CD4-positive, CD25-positive, alpha-beta regulatory T cell (primary cell): ENCODE measurements at regions not wholly inside any gene's neighbourhood (a gene's known extent, or its start where the extent isn't known, plus 50 kb on each side); places are given as distances from the start of the nearest gene placed in this dataset.
A peak's percentile ranks its signal among the peaks of the same experiment; 100 is the strongest.

Experiments used
- ATAC-seq, 2 donors: fragments of 150-1000 bp; cut with Tn5 transposase; one replicate each; pipeline ENCODE4 v1.10.0; 2021; ENCODE audit warnings: low read depth in 2 of 2, moderate number of reproducible peaks in 2 of 2, moderate library complexity in 1 of 2
- DNase-seq, 3 donors: peaks; one replicate each; pipeline versions ENCODE4 v3.0.0 to v3.0.0-alpha.2; 2012 to 2022; ENCODE audit warnings: mixed read lengths in 1 of 3
- H3K27ac ChIP-seq: one replicate; pipeline ENCODE4 v1.7.0; 2013; ENCODE audit warnings: mild to moderate bottlenecking, low read length; ENCODE audit not compliant: insufficient read depth, poor library complexity, severe bottlenecking
- H3K27me3 ChIP-seq: one replicate; pipeline ENCODE4 v1.7.0; 2013; ENCODE audit warnings: low read length; ENCODE audit not compliant: control insufficient read depth, insufficient read depth
- H3K36me3 ChIP-seq: one replicate; pipeline ENCODE4 v1.7.0; 2013; ENCODE audit warnings: mild to moderate bottlenecking, low read length, moderate library complexity; ENCODE audit not compliant: control insufficient read depth, insufficient read depth
- H3K4me1 ChIP-seq: 2 replicates; pipeline ENCODE4 v1.7.0; 2013; ENCODE audit warnings: mild to moderate bottlenecking, low read length; ENCODE audit not compliant: insufficient read depth, control insufficient read depth, poor library complexity, severe bottlenecking
- H3K4me3 ChIP-seq: one replicate; pipeline ENCODE4 v1.7.0; 2013; ENCODE audit warnings: low read depth, mild to moderate bottlenecking, low read length, moderate library complexity
- H3K9me3 ChIP-seq, 2 experiments: 1 replicate in 1 of 2; 2 replicates in 1 of 2; pipeline ENCODE4 v1.7.0; 2013; ENCODE audit warnings: low read length in 2 of 2, mild to moderate bottlenecking in 1 of 2, moderate library complexity in 1 of 2; ENCODE audit not compliant: control insufficient read depth in 2 of 2
- H3K27ac Mint-ChIP-seq, 3 donors: one replicate each; pipeline ENCODE4 v1.8.0; 2020 to 2022; ENCODE audit warnings: mild to moderate bottlenecking in 3 of 3, mixed read lengths in 3 of 3, moderate library complexity in 2 of 3
- H3K27me3 Mint-ChIP-seq: one replicate; pipeline ENCODE4 v1.8.0; 2022; ENCODE audit warnings: mild to moderate bottlenecking, mixed read lengths
- H3K36me3 Mint-ChIP-seq: one replicate; pipeline ENCODE4 v1.8.0; 2020; ENCODE audit warnings: mixed read lengths
- H3K4me1 Mint-ChIP-seq, 4 donors: one replicate each; pipeline ENCODE4 v1.8.0; 2020 to 2022; ENCODE audit warnings: mixed read lengths in 4 of 4, mild to moderate bottlenecking in 1 of 4
- H3K4me3 Mint-ChIP-seq, 4 donors: one replicate each; pipeline ENCODE4 v1.8.0; 2020 to 2022; ENCODE audit warnings: mild to moderate bottlenecking in 4 of 4, mixed read lengths in 4 of 4, moderate library complexity in 3 of 4
- H3K9me3 Mint-ChIP-seq, 7 donors: one replicate each; pipeline ENCODE4 v1.8.0; 2020 to 2022; ENCODE audit warnings: mixed read lengths in 7 of 7, mild to moderate bottlenecking in 3 of 7, moderate library complexity in 2 of 7

GRCh38 chr13:78160793-78161192 is 242.2 kb upstream of the EDNRB start:
- H3K4me1 Mint-ChIP-seq = no peaks in the 10 kb centered on the region
- Histone ChIP-seq H3K27me3 (no peaks in the 10 kb centered on the region), H3K36me3 (no peaks in the 10 kb centered on the region), H3K27ac (no peak overlapping the region), H3K4me3 (no peak overlapping the region), H3K9me3 (no peaks in the 10 kb centered on the region), H3K4me1 (no peaks in the 10 kb centered on the region)
- no peak for ATAC-seq
- H3K4me3 Mint-ChIP-seq = no peak overlapping the region
- peaks cover 0 to 3% (median 0%) of the 10 kb centered on the region in 7 donors for H3K9me3 Mint-ChIP-seq
- no peak for DNase-seq
- no peaks in the 10 kb centered on the region for H3K36me3 Mint-ChIP-seq
- no peak overlapping the region for H3K27ac Mint-ChIP-seq
- H3K27me3 Mint-ChIP-seq = no peaks in the 10 kb centered on the region

- no peak for ATAC-seq
- Mint-ChIP-seq H3K4me3 (no peak overlapping the region), H3K36me3 (no peaks in the 10 kb centered on the region), H3K4me1 (no peaks in the 10 kb centered on the region), H3K27ac (no peak overlapping the region), H3K27me3 (no peaks in the 10 kb centered on the region), H3K9me3 (peaks cover 0 to 5% (median 0%) of the 10 kb centered on the region in 7 donors)
- Histone ChIP-seq H3K27ac (no peak overlapping the region), H3K27me3 (no peaks in the 10 kb centered on the region), H3K9me3 (no peaks in the 10 kb centered on the region), H3K4me3 (no peak overlapping the region), H3K4me1 (no peaks in the 10 kb centered on the region), H3K36me3 (no peaks in the 10 kb centered on the region)
- DNase-seq = no peak
Measured at GRCh38 chr13:78152415-78152814, 233.8 kb upstream of the EDNRB start.

- ATAC-seq (no peak), DNase-seq (no peak)
- Histone ChIP-seq H3K4me3 (no peak overlapping the region), H3K27ac (no peak overlapping the region), H3K9me3 (no peaks in the 10 kb centered on the region), H3K4me1 (no peaks in the 10 kb centered on the region), H3K27me3 (no peaks in the 10 kb centered on the region), H3K36me3 (no peaks in the 10 kb centered on the region)
- H3K27me3 Mint-ChIP-seq = peaks cover 9% of the 10 kb centered on the region
- H3K27ac Mint-ChIP-seq = no peak overlapping the region
- no peak overlapping the region for H3K4me3 Mint-ChIP-seq
- H3K9me3 Mint-ChIP-seq = peaks cover 0 to 3% (median 0%) of the 10 kb centered on the region in 7 donors
- no peaks in the 10 kb centered on the region for H3K4me1 Mint-ChIP-seq
- H3K36me3 Mint-ChIP-seq = no peaks in the 10 kb centered on the region
Measured at GRCh38 chr13:78147905-78148304, 229.3 kb upstream of the EDNRB start.

- H3K27me3 Mint-ChIP-seq = peaks cover 15% of the 10 kb centered on the region
- ATAC-seq (no peak), DNase-seq (no peak)
Measured at GRCh38 chr13:78145276-78145675, 226.6 kb upstream of the EDNRB start.

GRCh38 chr13:78139765-78140164 is 221.1 kb upstream of the EDNRB start:
- DNase-seq (no peak), ATAC-seq (no peak)
- H3K4me1 Mint-ChIP-seq = peaks cover 0 to 6% (median 0%) of the 10 kb centered on the region in 4 donors
- no peaks in the 10 kb centered on the region for H3K36me3 ChIP-seq
- H3K36me3 Mint-ChIP-seq = no peaks in the 10 kb centered on the region
- no peak overlapping the region for H3K27ac Mint-ChIP-seq
- H3K4me3 ChIP-seq = no peak overlapping the region
- H3K27ac ChIP-seq = no peak overlapping the region
- H3K4me1 ChIP-seq = no peaks in the 10 kb centered on the region
- H3K27me3 Mint-ChIP-seq = peaks cover 15% of the 10 kb centered on the region
- no peak overlapping the region for H3K4me3 Mint-ChIP-seq
- H3K27me3 ChIP-seq = no peaks in the 10 kb centered on the region
- no peaks in the 10 kb centered on the region for H3K9me3 ChIP-seq
- H3K9me3 Mint-ChIP-seq = peaks cover 0 to 1% (median 0%) of the 10 kb centered on the region in 7 donors

More at GRCh38 chr13:78145276-78145675, 226.6 kb upstream of the EDNRB start:
- Mint-ChIP-seq H3K4me3 (no peak overlapping the region), H3K9me3 (peaks cover 0 to 1% (median 0%) of the 10 kb centered on the region in 7 donors), H3K36me3 (no peaks in the 10 kb centered on the region), H3K4me1 (no peaks in the 10 kb centered on the region), H3K27ac (no peak overlapping the region)
- Histone ChIP-seq H3K9me3 (no peaks in the 10 kb centered on the region), H3K4me1 (no peaks in the 10 kb centered on the region), H3K36me3 (no peaks in the 10 kb centered on the region), H3K4me3 (no peak overlapping the region), H3K27me3 (no peaks in the 10 kb centered on the region), H3K27ac (no peak overlapping the region)

- Histone ChIP-seq H3K4me3 (no peak overlapping the region), H3K9me3 (no peaks in the 10 kb centered on the region), H3K36me3 (no peaks in the 10 kb centered on the region), H3K27me3 (no peaks in the 10 kb centered on the region), H3K4me1 (no peaks in the 10 kb centered on the region), H3K27ac (no peak overlapping the region)
- Mint-ChIP-seq H3K4me3 (no peak overlapping the region), H3K27ac (no peak overlapping the region), H3K36me3 (no peaks in the 10 kb centered on the region), H3K4me1 (peaks cover 0 to 6% (median 0%) of the 10 kb centered on the region in 4 donors), H3K9me3 (peaks cover 0 to 1% (median 0%) of the 10 kb centered on the region in 7 donors), H3K27me3 (peaks cover 15% of the 10 kb centered on the region)
- no peak for DNase-seq
- no peak for ATAC-seq
Measured at GRCh38 chr13:78138756-78139155, 220.1 kb upstream of the EDNRB start.

GRCh38 chr13:78137404-78138142 is 218.9 kb upstream of the EDNRB start:
- peak; percentile 37 to 52 for ATAC-seq
- Mint-ChIP-seq H3K4me1 (peaks cover 0 to 6% (median 0%) of the 10 kb centered on the region in 4 donors), H3K27ac (peak overlapping the region in 2 of 3 donors; percentile 46 to 62)

GRCh38 chr13:78136966-78137365 is 218.3 kb upstream of the EDNRB start:
- Histone ChIP-seq H3K9me3 (no peaks in the 10 kb centered on the region), H3K27me3 (no peaks in the 10 kb centered on the region), H3K4me3 (no peak overlapping the region), H3K36me3 (no peaks in the 10 kb centered on the region), H3K27ac (no peak overlapping the region), H3K4me1 (no peaks in the 10 kb centered on the region)
- H3K27ac Mint-ChIP-seq = no peak overlapping the region
- no peaks in the 10 kb centered on the region for H3K9me3 Mint-ChIP-seq
- H3K4me3 Mint-ChIP-seq = no peak overlapping the region
- H3K4me1 Mint-ChIP-seq = peaks cover 0 to 6% (median 0%) of the 10 kb centered on the region in 4 donors
- no peaks in the 10 kb centered on the region for H3K36me3 Mint-ChIP-seq
- peaks cover 2% of the 10 kb centered on the region for H3K27me3 Mint-ChIP-seq
- DNase-seq (no peak), ATAC-seq (no peak)

More at GRCh38 chr13:78137404-78138142, 218.9 kb upstream of the EDNRB start:
- no peaks in the 10 kb centered on the region for H3K36me3 ChIP-seq
- no peaks in the 10 kb centered on the region for H3K9me3 Mint-ChIP-seq
- no peak overlapping the region for H3K27ac ChIP-seq
- H3K4me3 Mint-ChIP-seq = peak overlapping the region in 1 of 4 donors; percentile 50
- no peaks in the 10 kb centered on the region for H3K36me3 Mint-ChIP-seq
- H3K27me3 ChIP-seq = no peaks in the 10 kb centered on the region
- peaks cover 6% of the 10 kb centered on the region for H3K27me3 Mint-ChIP-seq
- peak in 2 of 3 donors; percentile 20 to 35 for DNase-seq
- H3K4me1 ChIP-seq = no peaks in the 10 kb centered on the region
- peak overlapping the region; percentile 24 for H3K4me3 ChIP-seq
- no peaks in the 10 kb centered on the region for H3K9me3 ChIP-seq
